ENCODE measurements at regions not wholly inside any gene's neighbourhood (a gene's known extent, or its start where the extent isn't known, plus 50 kb on each side); places are given as distances from the start of the nearest gene placed in this dataset.

DNA sequence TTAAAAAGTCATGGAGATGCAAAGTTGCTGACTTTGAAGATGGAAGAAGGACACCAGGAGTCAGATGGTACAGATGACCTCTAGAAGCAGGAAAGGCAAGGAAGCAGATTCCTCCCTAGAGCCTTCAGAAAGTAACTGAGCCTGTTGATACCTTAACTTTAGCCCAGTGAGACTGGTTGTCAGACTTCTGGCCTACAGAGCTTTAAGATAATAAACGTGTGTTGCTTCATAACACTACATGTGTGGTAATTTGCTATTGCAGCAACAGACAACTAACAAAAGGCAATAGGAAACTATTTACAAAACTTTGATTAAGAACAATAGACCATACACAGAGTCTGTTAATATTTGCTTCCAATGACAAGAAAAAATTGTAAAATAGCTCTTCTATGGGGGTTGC, 102.0 kb upstream of the USP38 start:
- DNase-seq (ENCODE audit: low spot score): no peak

DNA sequence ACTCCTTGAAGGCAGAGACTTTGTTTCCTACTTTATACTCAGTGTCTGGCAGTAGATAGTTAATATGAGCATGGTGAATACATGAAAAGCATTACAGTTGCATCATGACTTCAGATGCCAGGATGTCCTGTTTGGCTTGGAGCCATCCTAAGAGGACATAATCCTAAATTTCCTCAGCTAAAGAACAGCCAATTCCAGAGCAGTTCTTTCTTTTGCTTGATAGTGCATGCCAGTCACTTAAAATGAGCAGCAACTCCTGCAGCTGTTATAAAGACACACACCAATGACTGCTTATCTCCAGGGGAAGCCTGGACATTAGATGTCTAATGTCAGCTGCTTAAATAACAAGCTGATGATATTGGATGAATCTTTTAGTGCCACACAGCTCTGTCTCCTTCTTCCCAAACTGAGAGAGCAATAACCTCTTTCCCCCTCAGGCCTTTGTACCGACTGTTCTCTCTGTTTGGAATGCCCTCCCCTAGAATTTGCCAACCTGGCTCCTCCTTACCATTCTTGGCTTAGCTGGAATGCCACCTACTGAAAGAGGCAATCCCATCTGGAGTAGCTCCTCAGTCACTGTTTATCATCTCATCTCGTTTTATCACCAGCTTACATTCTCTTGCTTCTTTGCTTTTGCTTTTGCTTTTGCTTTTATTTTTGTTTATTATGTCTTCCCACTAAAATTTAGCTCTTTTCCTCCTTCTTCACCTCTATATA, 100.8 kb upstream of the USP38 start:
- peak; percentile 5 for DNase-seq (ENCODE audit: low spot score)

DNA sequence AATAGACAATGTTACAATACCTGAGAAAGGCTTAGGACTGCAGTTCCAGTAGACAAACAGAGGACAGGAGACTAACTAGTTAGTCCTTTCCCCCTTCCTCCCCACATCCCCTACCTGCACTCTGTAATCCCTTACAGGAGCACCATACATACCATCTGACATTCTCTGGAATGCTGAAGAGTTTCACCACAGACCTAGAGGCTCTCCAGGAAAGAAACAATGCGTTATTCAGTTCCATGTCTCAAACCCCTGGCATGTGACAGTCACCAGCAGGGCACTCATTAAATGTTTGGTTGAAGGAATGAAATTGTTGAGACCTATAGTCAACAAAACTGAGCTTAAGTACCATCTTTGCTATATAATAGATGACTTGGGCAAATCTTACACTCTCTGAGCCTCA, 100.2 kb upstream of the USP38 start:
- no peak for DNase-seq (ENCODE audit: low spot score)

DNA sequence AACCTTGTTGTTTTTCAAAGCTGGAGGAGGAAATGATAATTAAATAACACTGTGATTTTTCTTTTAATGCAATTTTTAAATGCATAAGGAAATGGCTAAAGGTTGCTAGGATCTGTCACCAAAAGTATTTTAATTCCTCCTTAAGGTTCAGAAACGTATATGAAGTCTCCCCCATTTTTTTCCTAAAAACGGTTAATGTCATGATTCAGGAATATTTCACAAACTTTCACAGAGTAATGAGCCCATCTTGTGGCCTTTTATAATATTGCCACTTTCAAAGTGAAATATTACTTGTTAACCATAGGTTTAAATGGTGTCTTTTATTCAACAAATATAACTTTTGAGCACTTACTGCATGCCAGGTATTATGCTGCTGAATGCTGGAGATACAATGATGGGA, 99.5 kb upstream of the USP38 start:
- no peak for DNase-seq (ENCODE audit: low spot score)

DNA sequence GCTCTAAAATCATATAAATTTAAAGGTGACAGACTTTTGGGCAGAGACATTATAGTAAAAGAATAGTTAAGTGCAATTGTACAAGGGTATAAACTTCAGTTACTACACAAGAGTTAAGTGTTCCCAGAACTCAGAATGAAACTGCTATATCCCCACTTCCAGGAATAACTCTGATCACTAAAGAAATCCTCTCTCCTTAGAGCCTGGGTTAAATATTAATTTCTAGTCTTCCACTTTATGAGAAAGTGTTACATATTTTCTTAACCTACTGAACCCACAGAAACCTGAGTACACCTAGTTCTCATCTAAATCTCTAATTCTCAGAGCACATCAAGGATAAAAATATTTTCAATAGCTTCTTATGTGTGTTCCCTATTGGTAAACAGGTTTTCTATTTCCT, 99.1 kb upstream of the USP38 start:
- DNase-seq (ENCODE audit: low spot score): no peak

DNA sequence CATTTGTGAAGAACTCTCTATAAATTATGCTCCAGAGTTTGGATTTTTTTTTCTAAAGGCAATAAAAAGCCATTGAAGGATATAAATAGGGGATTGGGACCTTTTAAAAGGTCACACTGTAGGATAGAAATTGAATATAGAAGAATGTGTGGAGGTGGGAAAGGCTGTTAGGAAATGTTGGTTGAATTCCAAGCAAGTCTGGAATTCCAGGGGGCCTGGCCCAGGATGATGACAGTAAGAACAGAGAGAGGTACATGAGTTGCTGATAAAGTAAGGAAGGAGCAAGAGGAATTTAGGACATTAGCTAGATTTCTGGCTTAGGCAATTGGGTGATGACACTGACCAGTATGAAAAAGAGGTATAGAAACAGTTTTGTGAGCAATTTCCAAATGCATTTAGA, 95.4 kb upstream of the USP38 start:
- no peak for DNase-seq (ENCODE audit: low spot score)

DNA sequence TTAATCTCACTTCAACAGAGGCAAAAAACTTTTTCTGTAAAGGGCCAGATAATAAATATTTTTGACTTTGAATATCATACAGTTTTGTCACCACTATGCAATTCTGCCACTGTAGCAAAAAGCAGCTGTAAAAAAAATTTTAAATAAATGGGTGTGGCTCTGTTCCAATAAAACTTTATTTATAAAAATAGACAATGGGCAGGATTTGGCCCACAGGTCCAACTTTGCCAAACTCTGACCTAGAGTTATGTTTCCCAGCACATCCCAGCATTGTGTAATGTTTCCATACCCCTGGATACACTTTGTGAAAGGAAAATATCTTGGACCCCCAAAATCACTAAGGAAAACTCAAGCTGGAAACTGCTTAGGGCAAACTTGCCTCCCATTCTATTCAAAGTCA, 94.9 kb upstream of the USP38 start:
- DNase-seq (ENCODE audit: low spot score): no peak

DNA sequence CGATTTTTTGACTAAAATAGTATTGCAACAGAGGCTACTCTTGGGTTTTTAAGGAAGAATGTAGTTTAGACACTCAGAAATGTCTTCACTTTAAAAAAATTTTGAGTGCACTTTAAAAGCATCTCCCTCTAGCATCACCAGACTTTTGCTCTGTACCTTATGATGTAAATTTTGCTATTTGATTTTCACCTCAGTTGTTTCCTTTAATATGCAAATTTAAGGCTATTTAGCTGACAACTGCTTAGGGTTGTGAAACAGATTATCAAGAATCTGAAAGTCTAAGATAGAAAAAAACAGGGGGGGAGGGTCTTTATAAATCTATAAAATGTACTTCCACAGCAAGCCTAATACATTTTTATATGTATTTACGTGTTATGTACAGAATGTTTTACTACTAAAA, 92.9 kb upstream of the USP38 start:
- no peak for DNase-seq (ENCODE audit: low spot score)

DNA sequence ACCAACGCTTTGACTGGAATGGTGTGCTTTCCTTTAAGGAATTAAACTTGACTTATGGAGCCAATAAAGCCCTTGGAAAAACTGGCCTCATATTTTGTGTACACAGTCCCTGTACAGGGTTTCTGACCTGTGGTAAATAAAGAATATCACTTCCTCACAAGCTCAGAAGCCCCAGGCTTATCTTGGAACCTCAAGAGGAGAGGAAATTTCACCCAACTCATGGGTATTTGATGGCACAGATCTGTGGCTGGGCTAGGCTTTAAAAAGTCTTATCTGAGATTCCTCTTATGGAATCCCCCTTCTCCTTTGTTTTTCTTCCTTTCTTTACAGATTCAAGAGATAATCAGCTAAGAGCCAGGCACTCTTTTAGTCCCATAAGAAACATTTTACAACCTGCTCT, 89.3 kb upstream of the USP38 start:
- DNase-seq (ENCODE audit: low spot score): no peak

DNA sequence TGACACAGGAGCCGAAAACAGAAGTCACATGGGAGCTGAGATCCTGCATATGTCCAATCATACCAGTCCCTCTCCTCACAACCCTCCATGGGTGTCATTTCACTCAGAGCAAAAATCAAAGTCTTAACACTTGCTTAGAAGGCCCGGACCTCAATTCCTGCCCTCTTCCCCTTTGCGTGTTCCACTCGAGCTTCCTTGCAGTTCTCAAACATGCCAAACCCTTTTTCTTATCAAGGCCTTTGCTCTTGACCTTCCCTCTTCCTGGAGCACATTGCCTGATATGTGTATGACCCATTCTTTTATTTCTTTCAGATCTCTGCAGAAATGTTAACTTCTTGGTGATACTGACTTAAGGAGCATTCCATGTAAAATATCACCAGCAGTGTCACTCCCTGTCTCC, 87.0 kb upstream of the USP38 start:
- DNase-seq (ENCODE audit: low spot score): no peak

DNA sequence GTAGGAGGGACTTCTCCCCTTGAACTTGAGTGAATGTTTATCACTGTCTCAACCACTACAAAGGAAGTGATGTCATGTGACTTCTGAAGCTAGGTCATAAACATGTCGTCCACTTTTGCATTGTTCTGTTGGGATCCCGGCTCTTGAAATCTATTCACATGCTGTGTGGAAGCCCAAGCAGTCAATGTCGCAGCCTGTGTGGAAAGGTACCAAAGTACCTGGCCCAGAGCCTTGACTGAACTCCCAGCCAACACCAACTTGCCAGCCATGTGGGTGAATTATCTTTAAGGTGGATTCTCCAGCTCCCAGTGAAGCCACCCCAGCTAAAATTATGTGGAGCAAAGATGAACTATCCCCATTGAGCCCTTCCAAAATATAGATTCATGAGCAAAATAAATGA, 85.0 kb upstream of the USP38 start:
- no peak for DNase-seq (ENCODE audit: low spot score)

DNA sequence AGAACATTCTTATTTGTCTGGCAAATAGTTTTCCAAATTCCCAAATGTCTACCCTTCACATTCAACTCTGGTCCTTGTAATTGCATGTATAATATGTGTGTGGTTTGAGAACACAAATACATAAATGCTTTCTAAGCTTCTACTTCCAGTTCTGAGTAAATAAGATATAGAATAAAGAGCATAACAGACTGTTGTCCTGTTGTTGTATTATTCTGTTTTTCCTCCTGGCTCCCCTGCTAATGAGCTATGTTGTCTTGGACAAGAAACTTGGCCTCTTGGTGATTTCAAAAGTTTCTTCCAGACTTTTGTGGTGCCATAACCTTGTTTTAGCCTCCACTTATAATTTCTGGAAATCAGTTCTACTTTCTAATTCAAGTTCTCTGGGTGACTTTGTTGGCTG, 75.3 kb upstream of the USP38 start:
- DNase-seq (ENCODE audit: low spot score): no peak

DNA sequence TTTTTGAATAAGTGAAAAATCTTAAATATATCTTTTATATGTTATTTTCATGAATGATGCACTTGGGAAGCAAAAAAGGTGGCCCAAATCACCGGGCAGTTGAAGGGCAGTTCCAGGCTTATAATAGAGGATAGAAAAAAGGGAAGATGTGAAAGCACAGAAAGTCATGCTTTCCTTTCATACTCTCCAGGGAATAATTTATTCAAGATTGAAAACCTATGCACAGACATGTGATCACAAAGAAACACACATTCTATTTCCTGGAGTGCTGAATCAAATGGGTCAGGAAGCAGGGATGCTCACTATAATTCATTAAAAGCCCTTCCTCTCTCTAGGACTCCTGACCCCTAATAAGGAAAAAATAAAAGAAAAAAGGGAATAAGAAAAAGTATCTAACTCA, 66.1 kb upstream of the USP38 start:
- DNase-seq (ENCODE audit: low spot score): no peak

DNA sequence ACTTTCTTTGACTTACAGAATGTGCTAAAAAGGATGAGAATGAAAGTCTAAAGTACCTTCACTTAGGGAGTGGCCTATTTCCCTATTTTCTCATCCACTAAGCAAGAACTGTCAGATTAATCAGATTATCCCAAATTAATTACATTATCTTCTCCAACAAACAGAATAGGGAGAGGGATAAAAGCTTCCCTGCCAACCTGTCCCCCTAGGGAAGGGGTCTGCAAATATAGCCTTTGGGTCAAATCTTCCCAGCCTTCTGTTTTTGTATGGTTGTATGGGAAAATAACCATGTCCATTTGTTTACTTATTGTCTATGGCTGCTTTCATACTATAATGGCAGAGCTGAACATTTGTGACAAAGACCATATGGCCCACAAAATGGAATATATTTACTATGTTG, 57.1 kb upstream of the USP38 start:
- no peak for DNase-seq (ENCODE audit: low spot score)

DNA sequence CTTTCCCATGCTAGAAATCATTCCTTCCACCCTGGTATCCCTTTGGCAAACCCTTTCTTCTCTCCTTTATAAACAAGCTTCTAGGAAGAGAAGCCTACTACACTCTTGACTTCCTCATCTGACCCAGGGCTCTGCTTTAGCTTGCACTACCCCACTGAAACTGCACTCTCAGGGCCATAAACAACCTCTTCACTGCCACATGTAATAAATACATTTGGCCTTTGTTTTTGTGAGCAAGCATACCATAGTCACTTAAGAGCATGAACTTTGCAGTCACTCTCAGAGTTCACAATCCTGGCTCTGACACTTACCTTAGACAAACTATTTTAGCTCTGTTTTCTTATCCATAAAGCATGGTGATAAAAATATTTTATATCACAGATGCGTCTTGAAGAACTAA, 50.7 kb upstream of the USP38 start:
- no peak for DNase-seq (ENCODE audit: low spot score)

All from cerebellar cortex (tissue), 1 donor.